ENCODE measurements at regions not wholly inside any gene's neighbourhood (a gene's known extent, or its start where the extent isn't known, plus 50 kb on each side); places are given as distances from the start of the nearest gene placed in this dataset.
"Not testable (repeated sequence)": the region's sequence is repeated elsewhere in the genome, so short reads cannot be mapped to it uniquely, and the experiment has no call there.

DNA sequence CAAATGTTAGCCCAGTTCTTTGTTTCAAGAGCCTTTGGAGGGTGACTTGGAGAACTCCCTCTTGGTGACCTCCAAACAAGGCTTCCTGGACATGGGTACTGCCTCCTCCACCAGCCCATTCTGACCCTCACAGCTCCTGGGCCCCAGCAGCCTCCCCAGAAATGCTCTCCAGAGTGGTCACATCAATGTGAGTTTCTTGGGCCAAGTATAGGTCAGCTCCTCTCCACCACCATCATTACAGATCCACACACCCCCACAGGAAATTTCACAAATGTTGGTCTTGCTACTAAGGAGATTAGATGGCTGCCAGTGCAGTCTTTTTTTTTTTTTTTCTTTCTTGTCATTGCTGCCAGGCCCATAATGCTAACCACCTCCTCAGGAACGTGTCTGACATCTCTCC lies 410.7 kb downstream of the DTWD2 start:
- Histone ChIP-seq H2AFZ (ENCODE audit: control insufficient read depth, low read depth, low read length) (no peak overlapping the region), H3K4me2 (ENCODE audit: control insufficient read depth, insufficient read depth) (no peak overlapping the region), H3K79me2 (ENCODE audit: control insufficient read depth, insufficient read depth, low read length) (no peaks in the 10 kb centered on the region), H3K36me3 (ENCODE audit: control insufficient read depth in 2 of 2, insufficient read depth in 2 of 2, low read length in 1 of 2) (no peaks in the 10 kb centered on the region), H3K27me3 (replicated peaks in 1 of 2; ENCODE audit: control insufficient read depth in 2 of 2, insufficient read depth in 2 of 2, low read length in 1 of 2) (no peaks in the 10 kb centered on the region), H3K27ac (ENCODE audit: control insufficient read depth, insufficient read depth) (no peak overlapping the region), H3K9me3 (replicated peaks; ENCODE audit: control insufficient read depth, insufficient read depth, low read length) (no peaks in the 10 kb centered on the region), H3K9ac (ENCODE audit: control insufficient read depth, insufficient read depth, low read length) (no peak overlapping the region), H3K4me1 (ENCODE audit: control insufficient read depth, insufficient read depth, low read length) (no peaks in the 10 kb centered on the region), H3K4me3 (no peak overlapping the region), H4K20me1 (ENCODE audit: control insufficient read depth, insufficient read depth) (no peaks in the 10 kb centered on the region)
- DNase-seq (ENCODE audit: low read depth, low spot score) (no peak), ATAC-seq (no peak), FAIRE-seq (no peak)
- ChIA-PET CTCF (no interaction called here), RAD21 (ENCODE audit: unreplicated experiment) (no interaction called here), SMC1A (ENCODE audit: uncharacterized antibody, unreplicated experiment) (no interaction called here), POLR2A (no interaction called here)
- intact Hi-C loops (cut with micrococcal nuclease; ENCODE audit: unreplicated experiment) (no loop called here), in situ Hi-C loops (cut with MboI) (no loop called here)
- BruUV-seq (replicated peaks): no TSS peak
- 0% methylated on average over 1 of the region's 1 CpG for WGBS (ENCODE audit: insufficient coverage, insufficient replicate concordance, low lambda C conversion rate, missing lambda C conversion rate)
- TF ChIP-seq, protein P1, sequence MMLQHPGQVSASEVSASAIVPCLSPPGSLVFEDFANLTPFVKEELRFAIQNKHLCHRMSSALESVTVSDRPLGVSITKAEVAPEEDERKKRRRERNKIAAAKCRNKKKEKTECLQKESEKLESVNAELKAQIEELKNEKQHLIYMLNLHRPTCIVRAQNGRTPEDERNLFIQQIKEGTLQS (IDR thresholded peaks at IDR 0.05; ENCODE audit: borderline replicate concordance, extremely low read depth, low read depth, low read length): no peak
- TF ChIP-seq, protein P2, sequence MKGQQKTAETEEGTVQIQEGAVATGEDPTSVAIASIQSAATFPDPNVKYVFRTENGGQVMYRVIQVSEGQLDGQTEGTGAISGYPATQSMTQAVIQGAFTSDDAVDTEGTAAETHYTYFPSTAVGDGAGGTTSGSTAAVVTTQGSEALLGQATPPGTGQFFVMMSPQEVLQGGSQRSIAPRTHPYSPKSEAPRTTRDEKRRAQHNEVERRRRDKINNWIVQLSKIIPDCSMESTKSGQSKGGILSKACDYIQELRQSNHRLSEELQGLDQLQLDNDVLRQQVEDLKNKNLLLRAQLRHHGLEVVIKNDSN (IDR thresholded peaks at IDR 0.05; ENCODE audit: borderline replicate concordance, extremely low read length, insufficient read depth, low read depth, low read length): no peak
- TF ChIP-seq, protein P3, sequence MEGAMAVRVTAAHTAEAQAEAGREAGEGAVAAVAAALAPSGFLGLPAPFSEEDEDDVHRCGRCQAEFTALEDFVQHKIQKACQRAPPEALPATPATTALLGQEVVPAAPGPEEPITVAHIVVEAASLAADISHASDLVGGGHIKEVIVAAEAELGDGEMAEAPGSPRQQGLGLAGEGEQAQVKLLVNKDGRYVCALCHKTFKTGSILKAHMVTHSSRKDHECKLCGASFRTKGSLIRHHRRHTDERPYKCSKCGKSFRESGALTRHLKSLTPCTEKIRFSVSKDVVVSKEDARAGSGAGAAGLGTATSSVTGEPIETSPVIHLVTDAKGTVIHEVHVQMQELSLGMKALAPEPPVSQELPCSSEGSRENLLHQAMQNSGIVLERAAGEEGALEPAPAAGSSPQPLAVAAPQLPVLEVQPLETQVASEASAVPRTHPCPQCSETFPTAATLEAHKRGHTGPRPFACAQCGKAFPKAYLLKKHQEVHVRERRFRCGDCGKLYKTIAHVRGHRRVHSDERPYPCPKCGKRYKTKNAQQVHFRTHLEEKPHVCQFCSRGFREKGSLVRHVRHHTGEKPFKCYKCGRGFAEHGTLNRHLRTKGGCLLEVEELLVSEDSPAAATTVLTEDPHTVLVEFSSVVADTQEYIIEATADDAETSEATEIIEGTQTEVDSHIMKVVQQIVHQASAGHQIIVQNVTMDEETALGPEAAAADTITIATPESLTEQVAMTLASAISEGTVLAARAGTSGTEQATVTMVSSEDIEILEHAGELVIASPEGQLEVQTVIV (IDR thresholded peaks at IDR 0.05; ENCODE audit: borderline replicate concordance, partially characterized antibody): no peak
- TF ChIP-seq, protein P4, sequence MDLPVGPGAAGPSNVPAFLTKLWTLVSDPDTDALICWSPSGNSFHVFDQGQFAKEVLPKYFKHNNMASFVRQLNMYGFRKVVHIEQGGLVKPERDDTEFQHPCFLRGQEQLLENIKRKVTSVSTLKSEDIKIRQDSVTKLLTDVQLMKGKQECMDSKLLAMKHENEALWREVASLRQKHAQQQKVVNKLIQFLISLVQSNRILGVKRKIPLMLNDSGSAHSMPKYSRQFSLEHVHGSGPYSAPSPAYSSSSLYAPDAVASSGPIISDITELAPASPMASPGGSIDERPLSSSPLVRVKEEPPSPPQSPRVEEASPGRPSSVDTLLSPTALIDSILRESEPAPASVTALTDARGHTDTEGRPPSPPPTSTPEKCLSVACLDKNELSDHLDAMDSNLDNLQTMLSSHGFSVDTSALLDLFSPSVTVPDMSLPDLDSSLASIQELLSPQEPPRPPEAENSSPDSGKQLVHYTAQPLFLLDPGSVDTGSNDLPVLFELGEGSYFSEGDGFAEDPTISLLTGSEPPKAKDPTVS (IDR thresholded peaks at IDR 0.05; ENCODE audit: low read depth, low read length): no peak

DNA sequence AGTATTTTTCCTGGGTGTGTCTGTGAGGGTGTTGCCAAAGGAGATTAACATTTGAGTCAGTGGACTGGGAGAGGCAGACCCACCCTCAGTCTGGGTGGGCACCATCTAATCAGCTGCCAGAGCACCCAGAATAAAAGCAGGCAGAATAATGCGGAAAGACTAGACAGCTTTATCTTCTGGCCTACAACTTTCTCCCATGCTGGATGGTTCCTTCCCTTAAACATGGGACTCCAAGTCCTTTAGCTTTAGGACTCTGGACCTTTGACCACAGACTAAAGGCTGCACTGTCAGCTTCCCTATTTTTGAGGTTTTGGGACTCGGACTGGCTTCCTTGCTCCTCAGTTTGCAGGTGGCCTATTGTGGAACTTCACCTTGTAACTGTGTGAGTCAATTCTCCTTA lies 418.1 kb downstream of the DTWD2 start:
- DNase-seq (ENCODE audit: low read depth, low spot score); H4K20me1 ChIP-seq (ENCODE audit: control insufficient read depth, insufficient read depth); FAIRE-seq; CTCF ChIA-PET; in situ Hi-C loops (cut with MboI); POLR2A ChIA-PET; intact Hi-C loops (cut with micrococcal nuclease; ENCODE audit: unreplicated experiment); H3K27me3 ChIP-seq (replicated peaks in 1 of 2; ENCODE audit: control insufficient read depth in 2 of 2, insufficient read depth in 2 of 2, low read length in 1 of 2); ATAC-seq; H3K9ac ChIP-seq (ENCODE audit: control insufficient read depth, insufficient read depth, low read length); H3K27ac ChIP-seq (ENCODE audit: control insufficient read depth, insufficient read depth); H3K79me2 ChIP-seq (ENCODE audit: control insufficient read depth, insufficient read depth, low read length); H3K9me3 ChIP-seq (replicated peaks; ENCODE audit: control insufficient read depth, insufficient read depth, low read length); SMC1A ChIA-PET (ENCODE audit: uncharacterized antibody, unreplicated experiment); RAD21 ChIA-PET (ENCODE audit: unreplicated experiment); H3K4me2 ChIP-seq (ENCODE audit: control insufficient read depth, insufficient read depth); H3K4me3 ChIP-seq; BruUV-seq (replicated peaks); H3K4me1 ChIP-seq (ENCODE audit: control insufficient read depth, insufficient read depth, low read length); H2AFZ ChIP-seq (ENCODE audit: control insufficient read depth, low read depth, low read length); H3K36me3 ChIP-seq (ENCODE audit: control insufficient read depth in 2 of 2, insufficient read depth in 2 of 2, low read length in 1 of 2): not testable (repeated sequence)
- 50% methylated on average over 2 of the region's 2 CpGs for whole genome bisulfite sequencing (ENCODE audit: insufficient coverage, insufficient replicate concordance, low lambda C conversion rate, missing lambda C conversion rate)

DNA sequence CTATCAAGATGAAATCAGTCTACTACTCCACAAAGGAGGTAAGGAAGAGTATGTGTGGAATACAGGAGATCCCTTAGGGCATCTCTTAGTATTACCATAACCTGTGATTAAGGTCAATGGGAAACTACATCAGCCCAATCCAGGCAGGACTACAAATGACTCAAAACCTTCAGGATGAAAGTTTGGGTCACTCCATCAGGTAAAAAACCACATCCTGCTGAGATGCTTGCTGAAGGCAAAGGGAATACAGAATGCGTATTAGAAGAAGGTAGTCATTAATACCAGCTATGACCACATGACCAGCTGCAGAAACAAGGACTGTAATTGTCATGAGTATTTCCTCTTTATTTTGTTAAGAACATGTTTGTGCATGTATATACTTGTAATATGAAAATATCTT lies 418.8 kb downstream of the DTWD2 start:
- H3K9me3 ChIP-seq (replicated peaks; ENCODE audit: control insufficient read depth, insufficient read depth, low read length); intact Hi-C loops (cut with micrococcal nuclease; ENCODE audit: unreplicated experiment); H3K79me2 ChIP-seq (ENCODE audit: control insufficient read depth, insufficient read depth, low read length); ATAC-seq; H2AFZ ChIP-seq (ENCODE audit: control insufficient read depth, low read depth, low read length); H3K9ac ChIP-seq (ENCODE audit: control insufficient read depth, insufficient read depth, low read length); DNase-seq (ENCODE audit: low read depth, low spot score); H3K27me3 ChIP-seq (replicated peaks in 1 of 2; ENCODE audit: control insufficient read depth in 2 of 2, insufficient read depth in 2 of 2, low read length in 1 of 2); H3K4me2 ChIP-seq (ENCODE audit: control insufficient read depth, insufficient read depth); H4K20me1 ChIP-seq (ENCODE audit: control insufficient read depth, insufficient read depth); H3K36me3 ChIP-seq (ENCODE audit: control insufficient read depth in 2 of 2, insufficient read depth in 2 of 2, low read length in 1 of 2); SMC1A ChIA-PET (ENCODE audit: uncharacterized antibody, unreplicated experiment); H3K4me3 ChIP-seq; CTCF ChIA-PET; FAIRE-seq; BruUV-seq (replicated peaks); POLR2A ChIA-PET; H3K4me1 ChIP-seq (ENCODE audit: control insufficient read depth, insufficient read depth, low read length); RAD21 ChIA-PET (ENCODE audit: unreplicated experiment); H3K27ac ChIP-seq (ENCODE audit: control insufficient read depth, insufficient read depth): not testable (repeated sequence)
- in situ Hi-C loops (cut with MboI): loop anchor here (5.0 kb wide), 1 partner anchor 52 kb away; no protein-coding TSS in a partner anchor
- 100% methylated on average over 1 of the region's 1 CpG for WGBS (ENCODE audit: insufficient coverage, insufficient replicate concordance, low lambda C conversion rate, missing lambda C conversion rate)

Measured in GM12878 (cell line).